Dedifferentiated amniotic fluid mesenchymal stem cell (primary cell): ENCODE measurements at regions not wholly inside any gene's neighbourhood (a gene's known extent, or its start where the extent isn't known, plus 50 kb on each side); places are given as distances from the start of the nearest gene placed in this dataset.
"Not testable (repeated sequence)": the region's sequence is repeated elsewhere in the genome, so short reads cannot be mapped to it uniquely, and the experiment has no call there.

Experiments used
- DNase-seq: peaks from one replicate; pipeline ENCODE4 v3.0.0-alpha.2; 2016; ENCODE audit errors: extremely low spot score

DNA sequence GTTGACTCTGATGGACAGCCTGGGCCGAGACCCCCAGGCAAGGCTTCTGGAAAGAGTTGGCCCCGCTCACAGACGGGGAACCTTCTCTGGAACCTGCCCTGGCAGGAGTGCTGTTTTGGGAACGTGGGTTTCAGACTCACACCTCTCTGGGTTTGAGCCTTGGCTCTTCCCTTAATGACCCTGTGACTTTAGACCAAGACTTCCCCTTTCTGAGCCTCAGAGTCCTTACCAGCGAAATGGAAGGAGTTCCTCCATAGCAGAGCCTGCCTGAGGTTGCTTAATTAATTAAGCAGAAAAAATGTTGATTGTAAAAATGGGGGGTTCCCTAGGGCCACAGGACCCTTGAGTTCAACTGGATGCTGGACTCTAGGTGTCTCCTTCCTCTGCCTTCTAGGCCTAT is 408.2 kb downstream of the SEC14L1 start:
- DNase-seq: no peak

DNA sequence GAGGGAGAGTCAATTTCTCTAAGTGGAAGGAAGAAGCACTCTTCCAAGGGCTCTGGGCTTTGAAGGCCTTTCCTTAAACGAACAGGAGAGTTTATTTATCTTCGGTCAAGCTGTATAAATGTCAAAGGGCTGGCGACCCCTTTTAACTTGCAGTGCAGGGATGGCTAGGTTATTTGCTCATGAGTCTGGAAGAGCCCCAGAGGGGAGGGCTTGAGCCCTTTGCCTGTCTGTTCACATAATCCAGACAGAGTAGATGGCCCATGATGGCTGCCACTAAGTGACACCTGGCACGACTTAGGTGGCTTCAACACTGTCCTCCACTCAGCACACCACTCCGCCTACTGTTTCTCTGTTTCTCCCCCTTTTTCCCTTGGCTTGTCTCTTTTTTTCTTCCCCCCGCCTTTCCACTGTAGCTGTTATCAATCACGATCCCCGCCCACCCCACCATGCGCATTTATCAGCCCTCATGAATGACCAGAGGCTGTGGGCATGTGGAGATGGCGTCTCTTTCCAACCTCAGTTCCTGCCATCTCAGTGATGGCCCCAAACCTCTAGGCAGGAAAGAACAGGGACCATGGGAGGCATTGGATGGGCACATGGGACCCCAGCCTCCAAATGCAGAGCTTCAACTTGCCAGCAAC is 408.7 kb upstream of the TNRC6C start:
- no peak for DNase-seq

DNA sequence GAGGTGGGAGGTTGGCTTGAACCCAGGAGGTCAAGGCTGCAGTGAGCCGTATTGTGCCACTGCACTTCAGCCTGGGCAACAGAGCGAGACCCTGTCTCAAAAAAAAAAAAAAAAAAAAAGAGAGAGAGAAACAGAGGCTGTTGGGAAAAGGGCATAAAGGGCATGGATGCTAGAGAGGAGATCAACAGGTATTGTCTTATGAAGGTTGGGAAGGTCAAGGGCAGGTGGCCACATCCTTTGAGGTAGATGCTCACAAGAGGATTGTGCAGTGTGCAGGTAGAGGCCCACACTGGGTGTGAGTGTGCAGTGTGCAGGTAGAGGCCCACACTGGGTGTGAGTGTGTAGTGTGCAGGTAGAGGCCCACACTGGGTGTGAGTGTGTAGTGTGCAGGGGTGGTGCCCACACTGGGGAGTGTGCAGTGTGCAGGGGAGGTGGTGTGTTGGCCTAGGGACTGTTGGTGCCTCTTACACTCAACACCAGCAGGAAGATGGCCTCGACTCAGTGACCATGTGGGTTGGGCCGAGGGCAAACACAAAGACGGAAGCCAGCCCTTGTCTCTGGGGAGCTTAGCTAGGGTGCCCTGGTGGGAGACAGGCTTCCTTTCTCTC is 404.9 kb upstream of the TNRC6C start:
- DNase-seq: no peak

DNA sequence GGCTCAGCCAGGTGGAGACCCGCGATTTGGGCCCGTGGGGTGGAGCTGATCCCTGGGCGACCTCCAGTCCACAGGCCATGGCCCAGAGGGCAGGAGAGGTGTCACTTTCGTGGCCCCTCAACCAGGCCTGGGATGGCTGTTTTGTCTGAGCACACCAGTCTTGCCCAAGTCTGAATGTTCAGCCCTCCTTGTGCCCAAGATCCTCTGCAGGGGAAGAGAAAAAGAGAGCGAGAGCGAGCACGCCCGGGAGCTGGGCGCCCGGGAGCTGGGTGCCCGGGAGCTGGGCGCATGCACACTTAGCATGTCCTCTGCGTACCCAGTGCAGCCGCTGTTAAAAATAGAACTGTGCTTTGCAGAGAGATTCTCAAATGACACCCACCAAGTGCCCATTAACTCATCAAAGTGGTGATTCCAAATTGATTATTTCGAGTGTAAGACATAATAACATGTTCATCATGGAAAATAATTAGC is 403.3 kb upstream of the TNRC6C start:
- no peak for DNase-seq

DNA sequence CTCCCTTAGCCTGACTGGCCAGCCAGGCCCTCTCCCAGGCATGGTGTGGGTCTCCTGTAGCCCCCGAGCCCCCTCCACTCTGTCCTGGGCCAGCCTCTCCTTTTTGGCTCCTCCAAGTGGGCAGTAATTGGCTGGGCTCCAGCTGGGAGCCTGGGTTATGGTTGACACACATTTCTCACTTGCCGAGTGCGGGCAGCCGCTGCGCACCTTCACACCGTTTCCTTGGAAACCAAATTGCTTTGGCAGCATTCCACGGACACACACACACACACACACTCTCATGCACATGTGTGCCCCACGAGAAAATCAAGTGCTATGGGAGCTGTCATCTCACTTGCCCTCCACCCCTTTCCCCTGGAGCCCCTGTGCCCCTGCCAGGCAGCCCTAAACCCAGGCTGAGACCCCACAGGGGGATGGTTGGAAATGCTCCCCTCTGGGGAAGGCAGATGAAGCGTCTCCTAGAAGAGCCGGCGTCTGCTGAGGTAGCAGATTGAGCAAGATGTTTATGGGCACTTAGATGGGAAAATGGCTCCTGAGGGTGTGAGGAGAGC is 402.7 kb upstream of the TNRC6C start:
- no peak for DNase-seq

DNA sequence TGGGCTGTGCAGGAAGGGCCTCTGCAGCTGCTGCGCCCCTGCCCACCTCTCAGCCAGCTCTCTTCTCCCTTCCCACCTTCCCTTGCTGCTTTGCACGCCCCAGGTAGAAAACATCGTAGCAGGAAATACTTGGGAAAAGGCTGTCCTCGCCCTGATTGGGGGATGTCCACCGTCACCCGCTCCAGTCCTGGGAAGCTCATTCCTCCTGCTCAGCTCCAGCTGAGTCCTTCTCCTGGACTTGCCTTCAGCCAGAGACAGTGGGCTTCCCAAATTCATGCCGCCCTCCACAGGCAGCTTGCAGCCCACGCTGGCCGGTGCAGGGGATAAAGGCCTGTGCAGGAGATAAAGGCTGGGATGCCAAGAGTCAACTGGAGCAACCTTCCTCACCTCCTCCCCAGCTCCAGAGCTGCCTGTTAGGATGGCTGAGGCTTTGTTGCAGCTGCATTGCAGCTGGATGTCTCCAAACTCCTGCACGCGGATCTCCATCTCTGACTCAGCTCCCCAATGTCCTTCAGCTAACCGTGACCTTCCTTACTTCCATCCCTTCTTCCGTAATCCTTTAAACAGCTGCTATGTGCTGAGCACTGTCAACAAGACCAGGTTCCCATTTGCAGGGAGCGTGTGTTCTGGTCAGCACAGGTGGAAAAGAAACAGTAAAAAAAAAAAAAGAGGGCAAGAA is 402.0 kb upstream of the TNRC6C start:
- DNase-seq: no peak

DNA sequence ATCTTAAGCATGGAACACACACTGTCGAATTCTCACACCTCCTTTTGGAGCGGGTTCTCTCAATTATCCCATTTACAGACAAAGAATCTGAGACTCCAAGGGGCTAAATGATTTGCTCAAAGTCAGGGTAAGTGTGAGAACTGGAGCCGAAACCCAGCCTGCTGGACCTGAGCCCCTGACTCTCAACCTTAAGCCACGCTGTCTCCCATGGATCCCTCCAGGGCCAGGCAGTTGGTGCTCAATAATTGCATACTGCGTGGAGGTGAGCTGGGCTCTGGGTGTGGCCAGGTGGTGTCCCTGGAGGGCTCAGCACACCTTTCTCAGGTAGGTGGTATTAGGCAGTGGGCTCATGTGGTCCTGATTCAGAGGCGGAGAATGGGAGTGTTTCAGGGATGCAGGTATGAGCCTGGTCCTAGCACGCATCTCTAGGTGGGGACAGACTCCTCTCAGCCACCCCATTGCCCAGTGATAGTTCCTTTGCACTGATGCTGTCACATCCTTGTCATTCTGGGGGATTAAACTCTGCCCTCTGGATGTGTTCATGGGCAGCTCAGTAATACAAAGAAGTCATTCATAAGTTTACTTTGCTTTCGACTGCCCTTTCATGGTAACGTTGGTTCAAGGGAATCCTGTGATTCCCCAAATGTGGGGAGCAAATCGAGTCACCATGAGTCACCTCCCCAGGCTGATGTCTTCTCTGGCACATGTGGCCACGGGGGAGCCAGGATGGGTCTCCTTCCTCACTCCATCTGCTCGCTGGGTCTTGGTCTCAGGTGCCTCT is 399.5 kb upstream of the TNRC6C start:
- no peak for DNase-seq

DNA sequence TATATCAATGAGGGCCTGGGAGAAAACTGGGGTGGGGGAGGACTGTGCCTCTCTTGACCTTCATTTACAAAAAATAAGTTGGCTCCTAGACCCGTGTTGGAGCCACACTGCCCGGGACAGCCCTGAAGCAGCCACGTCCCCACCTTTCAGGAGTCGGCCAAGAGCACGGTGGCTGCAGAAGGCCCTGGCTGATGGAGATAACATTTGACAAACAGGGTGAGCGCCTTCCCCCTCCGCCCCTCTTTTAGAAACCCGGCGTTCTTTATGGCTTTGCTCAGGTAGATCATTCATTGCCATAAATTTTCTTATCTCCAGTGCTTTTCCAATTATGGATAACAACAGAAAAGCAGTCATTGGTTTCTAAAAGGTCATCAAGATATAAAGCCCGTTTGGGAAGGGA is 398.1 kb upstream of the TNRC6C start:
- DNase-seq: no peak

DNA sequence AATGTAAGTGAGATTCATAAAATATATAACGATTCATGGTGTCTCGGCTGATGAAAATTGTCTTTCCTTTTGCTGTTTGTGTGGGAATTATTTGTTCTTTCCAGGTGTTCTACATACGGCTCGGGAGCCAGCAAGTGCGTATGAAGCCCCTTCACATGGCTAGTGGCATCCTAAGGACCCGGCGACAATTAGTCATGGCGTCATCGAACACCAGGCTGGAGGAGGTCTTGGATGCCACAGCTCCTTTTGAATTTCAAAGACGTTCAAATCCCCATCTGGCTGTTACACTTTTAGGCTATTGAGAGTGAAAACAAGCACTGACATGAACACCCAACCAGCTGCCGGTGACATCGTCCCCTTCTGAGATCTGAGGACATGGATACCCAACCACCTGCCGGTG is 397.7 kb upstream of the TNRC6C start:
- DNase-seq: no peak

DNA sequence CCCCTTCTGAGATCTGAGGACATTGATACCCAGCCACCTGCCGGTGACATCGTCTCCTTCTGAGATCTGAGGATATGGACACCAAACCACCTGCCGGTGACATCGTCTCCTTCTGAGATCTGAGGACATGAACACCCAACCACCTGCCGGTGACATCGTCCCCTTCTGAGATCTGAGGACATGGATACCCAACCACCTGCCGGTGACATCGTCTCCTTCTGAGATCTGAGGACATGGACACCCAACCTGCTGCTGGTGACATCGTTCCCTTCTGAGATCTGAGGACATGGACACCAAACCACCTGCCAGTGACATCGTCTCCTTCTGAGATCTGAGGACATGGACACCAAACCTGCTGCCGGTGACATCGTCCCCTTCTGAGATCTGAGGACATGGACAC is 396.1 kb upstream of the TNRC6C start:
- DNase-seq: not testable (repeated sequence)

DNA sequence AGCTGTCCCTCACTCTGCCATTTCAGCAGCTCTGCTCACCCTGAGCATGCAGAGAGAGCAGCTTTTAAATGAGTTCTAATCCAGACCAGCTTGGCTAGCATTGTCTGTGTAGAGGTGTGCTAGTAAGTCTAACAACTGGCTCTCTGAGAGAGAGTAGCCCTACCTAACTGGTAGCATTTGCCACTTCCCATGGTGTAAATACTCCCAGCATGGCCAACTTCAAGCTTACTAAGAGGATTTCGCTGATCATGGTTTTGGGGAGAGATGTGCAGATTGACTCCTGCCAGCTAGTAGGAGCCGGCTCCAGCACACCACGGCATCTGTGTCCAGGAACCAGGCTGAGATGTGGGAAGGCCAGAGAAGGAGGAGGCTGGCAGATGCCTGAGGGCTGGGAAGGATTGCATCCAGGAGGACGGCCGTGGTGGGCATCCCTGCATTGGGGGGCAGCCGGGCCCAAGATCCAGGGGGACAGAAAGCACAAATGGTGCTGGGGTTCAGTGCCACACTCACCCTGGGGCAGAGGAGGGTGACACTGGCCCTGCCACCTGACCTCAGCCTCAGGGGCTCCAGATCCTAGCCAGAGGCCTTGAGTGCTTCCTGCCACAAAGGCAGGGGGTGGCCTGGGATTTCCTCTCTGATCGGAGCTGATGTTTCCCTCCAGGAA is 394.9 kb upstream of the TNRC6C start:
- no peak for DNase-seq

DNA sequence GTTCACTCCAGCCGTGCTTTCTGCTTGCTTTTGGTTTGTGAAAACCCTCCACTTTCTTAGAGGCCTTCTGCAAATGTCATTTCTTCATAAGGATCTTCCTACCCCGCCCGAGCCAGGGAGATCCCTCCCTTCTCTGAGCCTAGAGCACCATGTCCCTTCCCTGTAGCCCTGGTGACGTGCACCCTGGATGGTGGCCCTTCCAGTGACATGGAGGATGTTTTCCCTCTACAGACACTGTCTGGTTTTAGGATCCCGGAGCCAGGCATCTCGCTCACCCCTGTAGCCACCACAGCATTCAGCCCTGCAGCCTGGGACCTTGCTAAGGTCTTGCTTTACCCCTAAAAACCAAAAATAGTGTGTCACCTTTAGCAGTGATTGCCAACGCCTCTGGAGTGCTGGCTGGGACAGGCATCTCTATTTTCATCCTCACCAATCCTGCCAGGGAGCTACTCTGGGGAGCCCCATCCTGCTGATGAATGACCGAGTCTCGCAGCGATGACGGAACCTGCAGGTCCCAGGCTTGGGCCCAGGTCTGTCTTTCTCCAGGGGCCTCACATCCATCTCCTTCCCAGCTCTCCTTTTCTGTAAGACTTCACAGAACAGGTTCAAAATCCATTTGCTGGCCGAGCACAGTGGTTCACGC is 394.1 kb upstream of the TNRC6C start:
- no peak for DNase-seq

DNA sequence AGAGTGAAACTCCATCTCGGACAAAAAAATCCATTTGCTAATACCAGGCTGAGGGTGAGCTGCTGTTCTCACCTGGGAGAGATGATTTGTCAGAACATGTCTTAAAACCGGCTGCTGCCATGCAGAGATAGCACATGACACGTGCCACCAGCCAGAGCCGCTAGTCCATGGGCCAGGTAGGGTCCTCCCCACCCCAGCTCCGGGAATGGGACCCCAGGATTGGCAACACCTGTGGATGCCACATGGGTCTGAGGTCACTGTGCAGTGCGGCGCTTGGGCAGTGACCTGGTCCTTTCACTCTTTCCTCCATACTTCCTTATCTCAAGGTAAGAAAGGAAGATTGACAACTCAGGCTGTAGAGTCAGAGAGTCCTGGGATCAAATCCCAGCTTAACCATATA is 393.3 kb upstream of the TNRC6C start:
- no peak for DNase-seq

DNA sequence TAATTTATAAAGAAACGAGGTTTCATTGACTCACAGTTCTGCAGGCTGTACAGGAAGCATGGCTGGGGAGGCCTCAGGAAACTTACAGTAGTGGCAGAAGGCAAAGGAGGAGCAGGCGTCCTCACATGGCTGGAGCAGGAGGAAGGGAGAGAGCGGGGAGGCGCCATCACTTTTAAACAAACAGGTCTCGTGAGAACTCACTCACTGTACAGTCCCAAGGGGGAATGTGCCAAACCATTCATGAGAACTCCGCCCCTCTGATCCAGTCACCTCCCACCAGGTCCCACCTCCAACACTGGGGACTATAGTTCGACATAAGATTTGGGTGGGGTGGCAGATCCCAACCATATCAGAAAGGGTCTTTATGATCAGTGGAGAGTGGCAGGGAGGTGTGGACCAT is 392.4 kb upstream of the TNRC6C start:
- DNase-seq: no peak

DNA sequence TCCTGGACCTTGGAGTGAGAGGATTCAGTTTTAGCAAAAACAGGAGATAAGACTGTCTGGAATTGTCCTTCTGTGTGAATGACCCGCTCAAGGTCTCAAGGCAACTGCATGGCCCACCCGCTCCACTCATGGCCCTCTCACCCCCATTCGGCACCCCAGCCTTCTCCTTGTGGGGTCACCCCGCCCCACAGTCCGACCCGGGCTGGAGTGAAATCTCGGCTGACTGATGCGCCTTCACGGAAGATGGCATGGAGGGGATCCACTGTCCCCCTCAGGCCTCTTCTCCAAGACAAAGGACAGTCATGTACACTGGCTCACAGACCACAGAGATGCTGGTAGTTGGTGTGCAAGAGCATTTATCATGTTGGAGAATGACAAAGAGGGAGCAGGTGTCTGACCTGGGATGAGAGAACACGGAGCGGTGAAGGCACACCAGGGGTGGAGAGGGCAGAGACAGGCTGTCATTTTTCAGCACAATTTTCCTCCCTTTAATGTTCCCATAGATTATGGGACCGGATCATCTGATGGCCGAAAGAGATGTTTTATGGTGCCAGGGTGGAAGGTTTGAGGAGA is 391.9 kb upstream of the TNRC6C start:
- no peak for DNase-seq

DNA sequence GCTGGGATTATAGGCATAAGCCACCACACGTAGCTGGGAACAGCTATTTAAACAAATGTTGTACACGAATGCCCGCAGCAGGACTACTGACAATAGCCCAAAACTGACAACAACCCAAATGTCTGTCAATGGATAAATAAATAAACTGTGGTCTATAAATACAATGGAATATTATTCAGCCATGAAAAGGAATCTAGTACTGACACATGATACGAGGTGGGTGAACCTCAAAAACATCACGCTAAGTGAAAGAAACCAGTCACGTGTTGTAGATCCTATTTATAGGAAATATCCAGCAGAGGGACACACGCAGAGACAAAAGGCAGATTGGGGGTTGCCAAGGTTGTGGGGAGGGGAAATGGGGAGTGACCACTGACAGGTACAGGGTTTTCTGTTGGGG is 390.0 kb upstream of the TNRC6C start:
- no peak for DNase-seq

DNA sequence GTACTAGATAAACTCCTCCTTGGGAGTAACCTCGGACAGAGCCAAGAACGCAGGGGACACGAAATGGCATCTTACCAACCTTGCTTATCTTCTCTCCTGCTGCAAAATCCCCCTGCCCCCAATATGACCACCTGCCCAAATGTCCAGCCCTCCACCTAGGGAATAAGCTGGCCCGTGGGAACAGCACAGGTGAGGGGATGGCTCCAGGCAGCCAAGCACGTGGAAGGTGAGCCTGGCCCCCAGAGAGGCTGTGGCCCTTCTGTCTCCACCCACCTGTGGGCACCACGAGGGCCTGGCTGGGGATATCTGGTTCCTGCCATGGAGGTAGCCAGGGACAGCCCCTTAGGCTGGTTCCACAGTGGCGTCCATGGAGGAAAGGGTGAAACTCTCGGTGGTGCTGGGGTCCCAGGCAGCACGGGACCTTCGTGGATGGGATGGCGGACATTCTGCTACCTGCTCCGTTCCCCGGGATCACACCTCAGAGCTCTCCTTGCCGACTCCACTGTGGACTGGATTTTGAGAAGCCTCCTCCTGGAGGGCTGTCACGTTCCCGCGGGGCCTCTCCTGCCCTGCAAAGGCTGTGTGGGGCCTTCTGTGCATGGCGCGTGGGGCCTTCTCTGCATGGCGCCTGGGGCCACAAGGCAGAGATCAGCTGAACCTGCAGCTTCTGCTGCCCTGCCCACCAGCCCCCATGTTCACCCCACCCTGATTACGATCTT is 388.5 kb upstream of the TNRC6C start:
- no peak for DNase-seq

DNA sequence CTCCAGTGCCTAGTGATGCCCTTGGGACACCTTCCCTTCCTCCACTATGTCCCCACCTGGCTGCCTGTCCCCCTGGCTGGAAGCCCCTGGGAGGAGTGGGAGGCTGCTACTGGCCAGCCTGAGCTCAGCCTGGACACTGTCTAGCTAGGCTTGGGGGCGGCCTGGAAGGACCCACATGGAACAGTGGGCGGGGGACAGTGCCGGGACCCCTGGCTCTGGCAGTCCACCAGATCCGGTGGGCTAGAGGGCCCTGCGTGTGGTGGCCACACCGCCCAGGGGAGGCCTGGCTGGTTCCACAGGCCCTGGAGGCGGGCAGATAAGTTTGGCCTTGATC is 388.0 kb upstream of the TNRC6C start:
- no peak for DNase-seq

DNA sequence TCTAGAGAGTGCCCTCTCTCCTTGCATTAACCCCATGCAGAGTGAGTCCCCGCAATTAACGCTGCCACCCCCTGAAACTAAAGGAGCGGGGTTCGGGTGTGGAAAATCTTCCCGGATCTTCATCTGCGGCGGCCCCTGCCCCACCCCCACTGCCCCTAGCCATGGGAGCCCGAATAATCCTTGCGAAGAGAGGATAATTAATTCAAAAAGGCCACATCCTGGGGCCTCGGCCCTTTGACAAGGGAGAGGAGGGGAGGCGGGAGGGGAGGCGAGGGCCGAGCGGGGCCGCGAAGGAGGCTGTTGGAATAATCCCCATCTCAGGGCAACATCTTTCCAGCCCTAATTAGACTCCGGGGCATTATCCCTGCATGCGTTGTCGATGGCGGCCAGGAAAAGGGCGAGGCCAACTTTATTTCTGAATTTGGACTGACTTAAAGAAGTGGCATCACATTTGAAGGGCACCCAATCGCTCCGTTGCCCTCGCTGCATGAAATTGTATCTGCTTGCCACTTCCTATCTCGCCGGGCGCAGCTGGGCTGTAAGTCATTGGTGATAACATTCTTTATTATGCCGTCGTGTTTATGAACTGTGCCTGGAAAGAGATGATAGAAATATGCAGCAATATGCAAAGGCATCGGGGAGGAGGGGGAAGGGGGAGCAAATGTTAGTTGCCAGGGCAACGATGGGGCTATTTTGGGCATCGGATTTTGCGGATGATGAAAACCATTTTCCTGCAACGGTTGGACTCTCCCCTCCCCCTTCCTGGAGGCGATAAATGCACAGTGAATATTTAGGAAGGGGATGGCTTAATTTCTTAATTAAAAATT is 387.1 kb upstream of the TNRC6C start:
- DNase-seq: no peak
